HL-60/S4 treated with retinoic acid at 250 ng/mL for 4 days and 3 days (cell line): ENCODE measurements at regions not wholly inside any gene's neighbourhood (a gene's known extent, or its start where the extent isn't known, plus 50 kb on each side); places are given as distances from the start of the nearest gene placed in this dataset.

ENCODE experiments used
- in situ Hi-C: fragments of 300-500 bp; cut with MboI; formaldehyde crosslinking; loops from 2 replicates; pipeline ENCODE4 v1.7.0; 2022; ENCODE audit warnings: low sequenced_read_pairs

DNA sequence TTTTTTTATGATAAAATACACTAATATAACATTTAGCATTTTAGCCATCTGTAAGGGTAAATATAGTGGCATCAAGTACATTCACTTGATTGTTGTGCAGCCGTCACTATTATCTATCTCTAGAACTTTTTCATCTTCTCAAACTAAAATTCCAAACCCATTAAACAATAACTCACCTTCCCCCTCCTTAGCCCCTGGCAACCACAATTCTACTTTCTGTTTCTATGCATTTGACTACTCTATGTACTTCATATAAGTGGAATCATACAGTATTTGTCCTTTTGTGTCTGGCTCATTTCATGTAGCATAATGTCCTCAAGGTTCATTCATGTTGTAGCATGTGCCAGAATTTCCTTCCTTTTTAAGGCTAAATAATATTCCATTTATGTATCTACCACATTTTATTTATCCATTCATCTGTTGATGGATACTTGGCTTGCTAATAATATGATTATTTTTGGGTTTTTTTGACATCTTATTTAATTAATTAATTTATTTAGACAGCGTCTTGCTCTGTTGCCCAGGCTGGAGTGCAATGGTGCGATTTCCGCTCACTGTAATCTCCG lies 69.6 kb upstream of the MACF1 start:
- in situ Hi-C loops: no loop called here

DNA sequence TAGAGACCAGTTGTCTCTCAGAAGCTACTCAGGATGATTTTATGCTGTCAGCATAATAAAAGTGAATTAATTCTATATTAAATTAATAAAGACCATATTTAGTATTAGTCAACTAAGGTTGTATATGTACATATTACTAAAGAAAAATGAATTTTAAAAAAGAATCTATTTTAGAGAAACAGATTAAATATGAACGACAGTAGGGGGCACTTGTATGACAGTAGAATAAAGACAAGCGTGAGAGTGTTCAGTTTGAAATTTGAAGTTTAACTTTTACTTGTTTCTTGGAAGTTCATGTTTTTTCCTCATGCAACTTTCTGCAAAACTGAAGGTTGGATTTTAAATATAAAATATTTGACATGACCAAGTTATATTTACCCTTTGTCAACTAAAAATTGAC lies 67.9 kb upstream of the MACF1 start:
- in situ Hi-C loops: no loop called here

DNA sequence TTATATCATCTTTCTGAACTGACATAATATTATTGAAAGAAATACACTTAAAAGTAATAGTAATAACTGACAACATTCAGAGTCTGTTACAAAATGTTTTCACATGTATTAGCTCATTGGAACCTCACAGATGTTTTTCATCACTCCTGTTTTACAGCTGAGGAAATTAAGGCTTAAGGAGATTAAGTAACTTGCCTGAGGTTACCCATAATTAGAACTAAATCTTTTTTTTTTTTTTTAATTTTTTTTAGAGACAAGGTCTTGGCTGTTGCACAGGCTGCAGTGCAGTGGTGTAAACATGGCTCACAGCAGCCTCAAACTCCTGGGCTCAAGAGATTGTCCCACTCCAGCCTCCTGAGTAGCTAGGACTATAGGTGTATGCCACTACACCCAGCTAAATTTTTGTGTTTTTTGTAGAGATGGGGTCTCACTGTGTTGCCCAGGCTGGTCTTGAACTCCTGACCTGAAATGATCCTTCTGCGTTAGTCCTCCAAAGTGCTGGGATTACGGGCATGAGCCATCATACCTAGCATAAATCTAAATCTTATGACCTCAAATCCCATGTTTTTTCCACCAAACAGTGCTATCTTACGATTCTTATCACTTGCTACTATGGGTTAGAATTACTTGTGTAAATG lies 64.7 kb upstream of the MACF1 start:
- in situ Hi-C loops: no loop called here

DNA sequence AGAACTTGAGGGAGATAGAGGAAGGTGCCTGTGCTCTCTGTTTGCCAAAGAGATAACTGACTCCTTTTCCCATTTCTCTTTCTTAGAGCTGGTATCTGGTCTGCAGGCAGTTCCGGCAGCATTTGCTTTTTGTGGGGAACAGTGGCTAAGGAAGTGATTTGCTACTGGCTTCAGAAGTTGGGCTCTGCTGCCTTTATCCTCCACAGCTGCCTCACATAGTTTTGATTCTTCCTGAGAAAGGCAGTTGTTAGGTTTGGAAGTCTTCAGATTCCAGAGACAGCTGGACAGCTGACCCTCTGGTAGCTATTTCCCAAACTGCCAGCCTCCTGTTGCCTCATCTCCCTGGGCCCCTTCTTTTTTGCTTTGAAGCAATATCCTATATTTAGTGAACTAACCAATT lies 62.6 kb upstream of the MACF1 start:
- in situ Hi-C loops: no loop called here

DNA sequence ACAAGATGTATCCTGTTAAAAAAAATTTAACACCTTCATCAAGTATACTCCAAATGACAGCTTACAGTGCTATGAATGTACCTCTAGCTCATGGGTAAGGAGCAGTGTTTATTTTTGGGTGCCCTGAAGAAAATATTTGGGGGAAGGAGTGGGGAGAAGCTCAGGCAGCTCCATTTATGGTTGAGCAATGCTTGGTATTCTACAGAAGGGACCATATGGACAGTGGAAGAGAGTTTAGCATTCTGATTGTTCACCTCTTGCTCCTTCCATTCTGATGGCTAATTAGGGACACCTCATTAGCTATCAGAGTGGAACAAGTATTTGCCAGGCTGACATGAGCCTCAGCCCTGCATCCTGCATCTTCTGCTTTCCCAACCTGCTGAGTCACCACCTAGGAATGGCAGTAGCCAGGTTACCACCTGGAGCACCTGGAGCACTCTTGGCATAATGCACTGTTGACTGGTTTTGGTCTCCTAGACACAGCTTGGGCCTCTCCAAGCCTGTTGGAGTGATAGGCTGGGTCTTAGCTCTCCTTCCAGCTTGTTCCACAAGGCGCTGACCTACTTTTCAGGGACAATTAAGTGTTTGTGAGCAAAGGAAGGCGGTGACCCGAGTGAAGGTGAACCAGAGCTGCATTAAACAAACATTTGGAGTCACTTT lies 62.0 kb upstream of the MACF1 start:
- in situ Hi-C loops: no loop called here

DNA sequence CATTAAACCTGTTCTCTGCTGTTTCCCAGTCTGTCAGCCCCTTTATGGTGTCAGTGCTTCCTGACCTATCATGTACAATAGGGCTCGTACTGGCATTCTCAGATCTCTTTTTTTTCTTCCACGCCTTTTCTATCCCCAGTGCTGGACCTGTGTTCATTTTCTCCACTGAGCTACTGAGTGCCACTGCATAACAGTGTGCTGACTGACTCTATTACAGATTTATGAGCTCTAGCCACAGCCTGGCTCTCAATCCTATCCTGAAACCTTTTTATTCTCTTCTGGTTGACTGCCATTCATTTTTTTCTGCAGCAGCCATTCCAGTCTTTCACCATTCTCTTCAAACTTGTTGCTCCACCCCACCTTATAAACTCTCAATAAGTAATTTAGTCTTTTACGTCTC lies 59.6 kb upstream of the MACF1 start:
- in situ Hi-C loops: no loop called here

DNA sequence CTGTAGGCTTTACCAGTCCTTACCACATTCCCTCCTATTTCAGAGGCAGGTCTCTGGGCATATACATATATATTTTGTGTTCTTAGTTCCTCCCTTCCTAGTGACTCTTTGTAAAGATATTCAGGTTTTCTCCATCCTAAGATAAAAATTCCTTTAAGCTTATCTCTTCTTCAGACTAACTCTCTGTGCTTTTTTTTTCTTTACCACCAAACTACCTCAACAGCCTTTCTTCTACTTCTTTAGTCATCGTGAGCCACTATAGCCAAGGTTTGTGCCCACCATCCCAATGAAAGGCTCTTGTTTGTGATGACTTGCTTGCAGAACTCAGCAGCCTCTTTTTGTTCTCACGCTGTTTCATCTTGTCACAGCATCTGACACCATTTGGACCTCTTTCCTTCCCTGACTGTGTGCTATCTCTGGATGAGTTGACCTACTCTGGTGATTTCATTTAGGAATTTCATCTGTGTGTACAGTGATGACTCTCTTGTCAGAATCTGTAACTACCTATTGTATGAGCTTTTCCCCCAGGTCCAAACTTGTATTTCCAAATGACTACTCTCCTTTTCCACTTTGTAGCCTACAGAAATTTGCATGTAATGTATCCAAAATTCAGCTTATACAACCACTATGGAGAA lies 59.0 kb upstream of the MACF1 start:
- in situ Hi-C loops: no loop called here

DNA sequence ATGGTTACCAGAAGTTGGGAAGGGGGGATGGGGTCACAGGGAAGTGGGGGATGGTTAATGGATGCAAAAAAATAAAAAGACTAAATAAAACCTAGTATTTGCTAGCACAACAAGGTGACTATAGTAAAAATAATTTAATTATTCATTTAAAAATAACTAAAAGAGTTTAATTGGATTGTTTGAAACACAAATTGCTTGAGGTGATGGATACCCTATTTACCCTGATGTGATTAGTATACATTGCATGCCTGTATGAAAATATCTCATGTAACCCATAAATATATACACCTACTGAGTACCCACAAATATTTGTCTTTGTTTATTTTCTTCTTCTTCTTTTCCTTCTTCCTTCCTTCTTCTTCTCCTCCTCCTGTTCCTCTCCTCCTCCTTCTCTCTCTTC lies 57.8 kb upstream of the MACF1 start:
- in situ Hi-C loops: no loop called here

DNA sequence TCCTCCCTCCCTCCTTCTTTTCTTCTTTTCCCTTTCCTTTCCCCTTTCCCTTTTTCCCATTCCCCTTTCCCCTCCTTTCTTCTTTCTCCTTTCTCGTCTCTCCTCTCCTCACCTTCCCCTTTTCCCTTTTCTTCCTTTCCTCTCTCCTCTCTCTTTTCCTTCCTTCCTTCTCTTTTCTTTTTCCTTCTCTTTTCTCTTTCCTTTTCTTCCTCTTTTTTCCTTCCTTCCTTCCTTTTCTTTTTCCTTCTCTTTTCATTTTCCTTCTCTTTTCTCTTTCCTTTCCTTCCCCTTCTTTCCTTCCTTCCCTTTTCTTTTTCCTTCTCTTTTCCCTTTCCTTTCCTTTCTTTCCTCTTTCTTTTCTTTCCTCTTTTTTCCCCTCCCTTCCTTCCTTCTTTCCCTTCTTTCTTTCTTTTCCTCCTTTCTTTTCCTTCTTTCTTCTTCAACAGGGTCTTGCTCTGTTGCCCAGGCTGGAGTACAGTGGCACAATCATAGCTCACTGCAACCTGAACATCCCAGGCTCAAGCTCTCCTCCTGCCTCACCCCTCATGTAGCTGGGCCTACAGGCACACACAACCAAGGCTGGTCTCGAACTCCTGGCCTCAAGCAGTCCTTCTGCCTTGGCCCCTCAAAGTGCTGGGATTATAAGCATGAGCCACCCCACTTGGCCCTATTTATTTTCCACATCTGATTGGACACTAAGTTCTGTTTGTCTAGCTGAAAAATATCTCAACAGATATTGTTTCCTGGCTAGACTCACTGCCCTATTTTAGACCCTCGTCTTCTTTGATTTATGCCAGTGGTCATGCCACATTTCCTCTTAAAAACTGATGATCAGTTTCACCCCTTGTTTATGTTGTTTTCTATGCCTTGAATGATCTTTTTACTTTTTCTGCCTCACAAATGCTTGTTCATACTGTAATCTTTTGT lies 57.1 kb upstream of the MACF1 start:
- in situ Hi-C loops: no loop called here

DNA sequence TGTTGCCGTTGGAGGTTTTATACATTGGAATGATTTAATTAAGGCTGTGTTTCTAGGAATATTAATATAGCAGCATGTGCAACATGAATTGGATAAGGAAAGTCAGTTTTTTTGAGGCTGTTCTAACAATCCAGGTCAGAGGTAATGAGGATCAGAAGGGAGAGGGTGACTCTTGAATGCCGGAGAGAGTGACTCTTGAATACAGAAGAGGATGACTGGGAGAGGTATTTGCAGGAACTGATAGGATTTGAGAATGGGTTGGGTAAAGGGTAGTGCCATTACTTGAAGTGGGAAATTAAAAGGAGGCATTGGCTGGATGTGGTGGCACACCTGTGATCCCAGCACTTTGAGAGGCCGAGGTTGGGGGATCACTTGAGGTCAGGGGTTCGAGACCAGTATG lies 55.6 kb upstream of the MACF1 start:
- in situ Hi-C loops: no loop called here

DNA sequence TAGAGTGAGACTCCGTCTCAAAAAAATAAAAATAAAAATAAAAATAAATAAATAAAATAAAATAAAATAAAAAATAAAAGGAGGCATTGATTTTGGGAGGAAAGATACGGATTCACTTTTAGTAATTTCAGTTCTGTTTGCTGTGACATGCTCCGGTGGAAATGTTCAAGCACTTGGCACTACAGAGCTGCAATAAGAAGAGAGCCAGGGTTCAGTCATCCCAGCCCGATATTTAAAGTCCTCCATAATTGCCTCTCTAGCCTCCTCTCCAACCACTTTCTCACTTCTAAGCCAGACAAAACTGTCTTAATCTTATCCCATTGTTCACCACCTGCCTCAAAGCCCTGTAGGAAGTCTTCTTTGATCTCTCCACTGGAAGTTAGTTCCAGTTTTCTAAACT lies 55.0 kb upstream of the MACF1 start:
- in situ Hi-C loops: no loop called here

DNA sequence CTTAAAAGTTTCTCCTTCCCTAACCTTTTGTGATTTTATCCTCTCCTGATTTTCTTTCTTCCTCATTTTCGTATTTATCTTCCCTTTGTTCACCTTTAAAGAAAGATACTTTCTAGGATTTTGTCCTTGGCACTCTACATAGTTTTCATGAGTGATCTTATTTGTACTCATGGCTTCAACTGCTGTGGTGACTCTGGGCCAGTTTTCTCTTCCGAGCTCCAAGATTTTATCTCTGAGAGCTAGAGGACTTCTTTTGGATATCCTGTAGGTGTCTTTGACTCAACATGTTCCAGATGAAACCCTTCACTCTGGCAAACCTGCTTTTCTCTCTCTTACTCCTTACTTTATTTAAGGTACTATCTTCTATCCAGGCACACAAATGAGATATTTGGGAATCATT lies 53.7 kb upstream of the MACF1 start:
- in situ Hi-C loops: no loop called here

DNA sequence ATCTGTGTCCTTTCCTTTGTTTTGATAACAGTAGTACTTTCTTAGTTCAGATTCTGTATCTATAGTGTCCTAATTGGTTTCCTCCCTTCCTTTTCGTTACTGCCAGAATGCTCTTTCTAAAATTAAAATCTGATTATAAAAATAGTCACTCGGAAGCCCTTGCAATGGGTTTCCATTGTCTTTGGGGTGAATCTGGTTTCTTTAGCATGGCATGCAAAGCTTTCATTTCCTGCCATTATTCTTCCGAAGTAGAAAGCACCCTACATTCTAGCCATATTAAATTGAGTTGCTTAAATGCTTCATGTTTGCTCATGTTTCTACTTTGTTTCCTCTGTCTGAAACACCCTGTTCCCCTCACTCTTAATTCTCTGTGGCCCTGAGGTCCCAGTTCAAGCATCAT lies 53.2 kb upstream of the MACF1 start:
- in situ Hi-C loops: no loop called here

DNA sequence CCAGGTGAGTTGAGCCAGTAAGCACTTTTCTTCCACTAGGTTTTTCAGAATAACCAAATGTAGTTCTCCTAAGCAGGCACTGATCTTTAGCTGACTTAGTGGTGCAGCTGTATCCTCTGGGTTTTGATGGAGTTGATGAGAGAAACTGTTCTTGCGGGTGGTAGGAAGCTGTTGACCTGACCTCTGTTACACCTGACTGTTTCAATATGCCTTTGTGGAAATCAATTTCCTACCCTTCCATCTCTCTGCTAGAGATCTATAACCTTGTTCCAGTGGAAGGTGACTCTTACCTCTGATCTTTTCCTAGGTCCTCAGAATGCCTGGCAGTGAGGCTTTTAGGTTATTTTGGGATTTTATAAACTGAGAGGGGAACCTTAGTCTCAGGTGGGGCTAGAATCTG lies 51.6 kb upstream of the MACF1 start:
- in situ Hi-C loops: no loop called here

DNA sequence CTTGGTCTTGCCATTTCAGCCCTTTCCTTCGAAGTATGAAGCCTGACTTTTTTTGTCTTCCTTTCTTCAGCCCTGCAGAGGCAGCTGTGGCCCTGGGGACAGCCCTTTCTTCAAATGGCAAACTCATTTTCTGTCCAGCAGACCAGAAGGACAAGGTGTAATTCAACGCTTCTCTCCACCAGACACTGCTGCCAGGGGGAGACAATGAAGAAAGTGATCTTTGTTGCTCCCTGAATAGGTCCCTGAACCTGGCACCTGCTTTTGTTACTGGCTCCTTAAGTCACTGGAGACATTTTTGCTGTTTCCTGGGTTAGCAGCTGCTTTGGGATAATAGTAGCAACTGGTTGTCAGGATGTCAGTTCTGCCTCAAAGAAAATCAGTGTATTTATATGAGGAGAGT lies 50.8 kb upstream of the MACF1 start:
- in situ Hi-C loops: no loop called here

DNA sequence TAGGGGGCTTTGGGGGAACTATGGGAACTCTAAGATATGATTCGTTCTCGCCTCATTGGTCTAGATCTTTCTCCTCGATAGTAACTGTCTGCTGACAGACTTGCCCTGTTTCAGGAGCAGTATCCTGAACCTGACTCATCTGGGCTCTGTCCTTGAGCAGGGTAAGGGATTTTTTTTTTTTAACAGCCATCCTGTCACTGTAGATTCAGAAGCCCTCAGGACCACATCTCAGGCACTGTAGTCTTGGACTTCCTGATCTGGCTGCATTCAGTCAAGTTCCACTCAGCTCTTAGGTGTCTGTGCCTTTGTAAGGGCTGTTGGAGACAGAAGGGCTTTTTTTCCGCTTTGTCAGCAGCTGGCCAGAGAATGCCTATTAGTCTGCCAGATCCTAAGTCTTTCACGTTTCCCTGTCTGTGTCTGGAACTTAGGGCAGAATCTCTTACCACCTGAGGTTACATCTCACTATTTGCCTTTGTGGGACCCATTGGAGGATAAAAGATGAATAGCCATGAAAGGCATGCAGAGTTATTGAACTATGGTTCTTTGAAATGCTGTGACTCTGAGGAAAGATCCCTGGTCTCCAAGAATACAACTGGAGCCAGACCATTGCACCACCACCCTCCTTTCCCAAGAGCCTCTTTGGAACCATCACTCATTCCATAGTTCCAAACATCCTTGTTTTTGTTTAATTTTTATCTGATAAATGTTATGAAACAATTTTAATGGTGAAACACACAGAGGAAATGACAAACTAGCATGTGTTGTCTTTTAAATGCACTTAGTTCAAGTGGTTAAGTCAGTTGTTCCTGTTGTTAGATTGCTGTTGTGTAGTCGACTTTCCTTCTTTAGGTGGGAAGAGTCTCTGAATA lies 49.7 kb upstream of the MACF1 start:
- in situ Hi-C loops: no loop called here
